Muscle layer of duodenum (tissue), 2 donors: ENCODE measurements at regions not wholly inside any gene's neighbourhood (a gene's known extent, or its start where the extent isn't known, plus 50 kb on each side); places are given as distances from the start of the nearest gene placed in this dataset.

ENCODE experiments used
- H3K27ac ChIP-seq: one replicate; pipeline ENCODE4 v1.7.0; 2013; ENCODE audit warnings: mild to moderate bottlenecking, low read length
- H3K27me3 ChIP-seq: one replicate; pipeline ENCODE4 v1.7.0; 2013; ENCODE audit warnings: low read depth, mild to moderate bottlenecking, control low read depth, low read length
- H3K36me3 ChIP-seq, 2 donors: one replicate each; pipeline ENCODE4 v1.7.0; 2013; ENCODE audit warnings: low read length in 2 of 2, control low read depth in 1 of 2, mild to moderate bottlenecking in 1 of 2; ENCODE audit not compliant: insufficient read depth in 2 of 2, control insufficient read depth in 1 of 2
- H3K4me1 ChIP-seq, 2 donors: one replicate each; pipeline ENCODE4 v1.7.0; 2013; ENCODE audit warnings: low read length in 2 of 2, mild to moderate bottlenecking in 2 of 2, control low read depth in 1 of 2, moderate library complexity in 1 of 2; ENCODE audit not compliant: insufficient read depth in 2 of 2, control insufficient read depth in 1 of 2
- H3K4me3 ChIP-seq, 2 donors: one replicate each; pipeline ENCODE4 v1.7.0; 2013; ENCODE audit warnings: low read length in 2 of 2, low read depth in 1 of 2, mild to moderate bottlenecking in 1 of 2
- H3K9me3 ChIP-seq, 2 donors: one replicate each; pipeline ENCODE4 v1.7.0; 2013; ENCODE audit warnings: low read length in 2 of 2, control low read depth in 1 of 2, mild to moderate bottlenecking in 1 of 2; ENCODE audit not compliant: control insufficient read depth in 1 of 2
- donor health status: healthy.

GRCh38 chr2:128422571-128422970, 103.9 kb upstream of the HS6ST1 start:
- Histone ChIP-seq H3K9me3 (peaks cover 0 to 9% of the 10 kb centered on the region in 2 donors), H3K27ac (no peak overlapping the region), H3K4me1 (no peaks in the 10 kb centered on the region), H3K4me3 (no peak overlapping the region), H3K36me3 (no peaks in the 10 kb centered on the region), H3K27me3 (no peaks in the 10 kb centered on the region)

- Histone ChIP-seq H3K4me1 (no peaks in the 10 kb centered on the region), H3K9me3 (peaks cover 0 to 9% of the 10 kb centered on the region in 2 donors), H3K36me3 (no peaks in the 10 kb centered on the region), H3K4me3 (no peak overlapping the region), H3K27ac (no peak overlapping the region), H3K27me3 (no peaks in the 10 kb centered on the region)
Measured at GRCh38 chr2:128423788-128424165, 105.1 kb upstream of the HS6ST1 start.

- no peaks in the 10 kb centered on the region for H3K4me1 ChIP-seq
- no peaks in the 10 kb centered on the region for H3K36me3 ChIP-seq
- H3K27me3 ChIP-seq: no peaks in the 10 kb centered on the region
- H3K27ac ChIP-seq: no peak overlapping the region
- peaks cover 8 to 13% of the 10 kb centered on the region in 2 donors for H3K9me3 ChIP-seq
- H3K4me3 ChIP-seq: no peak overlapping the region
Measured at GRCh38 chr2:128424406-128425171, 105.9 kb upstream of the HS6ST1 start.

GRCh38 chr2:128425216-128425615, 106.5 kb upstream of the HS6ST1 start:
- H3K27me3 ChIP-seq: no peaks in the 10 kb centered on the region
- peaks cover 11 to 14% of the 10 kb centered on the region in 2 donors for H3K9me3 ChIP-seq
- H3K27ac ChIP-seq: no peak overlapping the region
- no peaks in the 10 kb centered on the region for H3K4me1 ChIP-seq
- no peaks in the 10 kb centered on the region for H3K36me3 ChIP-seq
- no peak overlapping the region for H3K4me3 ChIP-seq

- H3K27ac ChIP-seq: no peak overlapping the region
- no peak overlapping the region for H3K4me3 ChIP-seq
- peaks cover 11 to 14% of the 10 kb centered on the region in 2 donors for H3K9me3 ChIP-seq
- H3K36me3 ChIP-seq: no peaks in the 10 kb centered on the region
- H3K4me1 ChIP-seq: no peaks in the 10 kb centered on the region
- H3K27me3 ChIP-seq: no peaks in the 10 kb centered on the region
Measured at GRCh38 chr2:128425731-128426620, 107.3 kb upstream of the HS6ST1 start.

- Histone ChIP-seq H3K36me3 (no peaks in the 10 kb centered on the region), H3K4me3 (no peak overlapping the region), H3K9me3 (peaks cover 10 to 11% of the 10 kb centered on the region in 2 donors), H3K4me1 (no peaks in the 10 kb centered on the region), H3K27ac (no peak overlapping the region), H3K27me3 (no peaks in the 10 kb centered on the region)
Measured at GRCh38 chr2:128427413-128427755, 108.7 kb upstream of the HS6ST1 start.

GRCh38 chr2:128428415-128428814, 109.7 kb upstream of the HS6ST1 start:
- no peaks in the 10 kb centered on the region for H3K36me3 ChIP-seq
- H3K4me1 ChIP-seq: no peaks in the 10 kb centered on the region
- H3K9me3 ChIP-seq: peaks cover 5 to 11% of the 10 kb centered on the region in 2 donors
- no peak overlapping the region for H3K4me3 ChIP-seq
- no peak overlapping the region for H3K27ac ChIP-seq
- H3K27me3 ChIP-seq: no peaks in the 10 kb centered on the region

GRCh38 chr2:128432423-128432822, 113.8 kb upstream of the HS6ST1 start:
- Histone ChIP-seq H3K36me3 (no peaks in the 10 kb centered on the region), H3K27me3 (no peaks in the 10 kb centered on the region), H3K9me3 (peaks cover 5 to 11% of the 10 kb centered on the region in 2 donors), H3K4me3 (no peak overlapping the region), H3K4me1 (no peaks in the 10 kb centered on the region), H3K27ac (no peak overlapping the region)

- H3K27ac ChIP-seq: no peak overlapping the region
- H3K27me3 ChIP-seq: no peaks in the 10 kb centered on the region
- H3K4me1 ChIP-seq: no peaks in the 10 kb centered on the region
- peaks cover 5 to 9% of the 10 kb centered on the region in 2 donors for H3K9me3 ChIP-seq
- H3K4me3 ChIP-seq: no peak overlapping the region
- H3K36me3 ChIP-seq: no peaks in the 10 kb centered on the region
Measured at GRCh38 chr2:128433911-128434550, 115.4 kb upstream of the HS6ST1 start.

- Histone ChIP-seq H3K9me3 (no peaks in the 10 kb centered on the region), H3K27me3 (no peaks in the 10 kb centered on the region), H3K4me1 (no peaks in the 10 kb centered on the region), H3K36me3 (no peaks in the 10 kb centered on the region), H3K27ac (no peak overlapping the region), H3K4me3 (no peak overlapping the region)
Measured at GRCh38 chr2:128435576-128436478, 117.2 kb upstream of the HS6ST1 start.
